H7 (cell line): ENCODE measurements at regions not wholly inside any gene's neighbourhood (a gene's known extent, or its start where the extent isn't known, plus 50 kb on each side); places are given as distances from the start of the nearest gene placed in this dataset.
"Not testable (repeated sequence)": the region's sequence is repeated elsewhere in the genome, so short reads cannot be mapped to it uniquely, and the experiment has no call there.

Source experiments
- DNase-seq: peaks from one replicate; pipeline ENCODE4 v3.0.0; 2012
- H3K27me3 ChIP-seq: 2 replicates; pipeline ENCODE4 v1.6.0; 2011; ENCODE audit warnings: mild to moderate bottlenecking, low read length; ENCODE audit not compliant: control insufficient read depth, insufficient read depth
- H3K36me3 ChIP-seq: replicated peaks from 2 replicates; pipeline ENCODE4 v1.5.1; 2011; ENCODE audit warnings: low read length; ENCODE audit not compliant: control insufficient read depth, insufficient read depth
- H3K4me3 ChIP-seq: 2 replicates; pipeline ENCODE4 v1.5.1; 2011; ENCODE audit warnings: low read depth, mild to moderate bottlenecking, control low read depth, low read length, moderate library complexity; ENCODE audit not compliant: insufficient read depth

DNA sequence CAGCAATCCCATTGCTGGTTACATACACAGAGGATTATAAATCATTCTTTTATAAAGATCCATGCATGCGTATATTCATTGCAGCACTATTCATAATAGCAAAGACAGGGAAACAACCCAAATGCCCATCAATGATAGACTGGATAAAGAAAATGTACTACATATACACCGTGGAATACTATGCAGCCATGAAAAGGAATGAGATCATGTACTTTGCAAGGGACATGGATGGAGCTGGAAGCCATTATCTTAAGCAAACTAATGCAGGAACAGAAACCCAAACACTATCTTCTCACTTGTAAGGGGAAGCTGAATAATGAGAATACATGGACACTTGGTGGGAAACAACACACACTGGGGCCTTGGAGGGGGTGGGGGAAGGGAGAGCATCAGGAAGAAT lies 529.7 kb downstream of the TBC1D32 start:
- H3K36me3 ChIP-seq: no peaks in the 10 kb centered on the region
- no peak for DNase-seq
- no peak overlapping the region for H3K4me3 ChIP-seq
- H3K27me3 ChIP-seq: no peaks in the 10 kb centered on the region

DNA sequence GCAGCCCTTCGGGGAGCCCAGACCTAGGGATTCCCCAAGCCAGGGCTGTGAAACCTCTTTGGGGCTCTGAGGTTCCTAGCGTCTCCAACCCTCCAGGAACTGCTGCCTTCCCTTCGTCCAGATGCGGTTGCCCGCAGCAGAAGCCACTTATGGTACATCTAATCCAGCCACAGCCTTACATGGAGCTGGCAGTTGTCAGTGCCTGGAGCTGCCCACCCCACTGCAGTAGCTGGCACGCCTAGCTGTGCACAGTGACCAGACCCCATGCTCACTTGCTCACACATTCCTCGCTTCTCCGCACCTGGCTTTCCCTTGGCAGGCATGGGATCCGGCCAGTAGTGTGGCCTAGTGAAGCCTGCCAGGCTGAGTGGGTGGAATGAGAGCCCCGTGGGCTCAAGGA lies 547.6 kb downstream of the TBC1D32 start:
- no peaks in the 10 kb centered on the region for H3K36me3 ChIP-seq
- H3K4me3 ChIP-seq: no peak overlapping the region
- no peaks in the 10 kb centered on the region for H3K27me3 ChIP-seq
- no peak for DNase-seq

DNA sequence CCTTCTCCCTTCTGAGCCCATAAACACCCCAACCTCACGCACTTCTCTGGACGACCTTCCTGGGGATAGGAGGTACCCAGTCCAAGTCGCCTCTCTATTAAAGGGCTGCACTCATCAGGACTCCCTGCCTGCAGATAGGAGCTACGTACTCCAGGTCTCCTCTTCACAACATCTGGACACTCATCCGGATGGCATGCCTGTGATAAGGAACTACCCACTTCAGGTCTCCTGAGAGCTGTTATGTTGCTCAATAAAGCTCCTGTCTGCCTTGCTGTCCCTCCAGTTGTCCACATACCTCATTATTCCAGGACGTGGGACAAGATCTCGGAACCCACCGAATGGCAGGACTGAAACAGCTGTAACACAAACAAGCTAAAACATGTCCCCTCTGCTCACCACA lies 548.0 kb downstream of the TBC1D32 start:
- no peak overlapping the region for H3K4me3 ChIP-seq
- no peak for DNase-seq
- H3K27me3 ChIP-seq: no peaks in the 10 kb centered on the region
- no peaks in the 10 kb centered on the region for H3K36me3 ChIP-seq

DNA sequence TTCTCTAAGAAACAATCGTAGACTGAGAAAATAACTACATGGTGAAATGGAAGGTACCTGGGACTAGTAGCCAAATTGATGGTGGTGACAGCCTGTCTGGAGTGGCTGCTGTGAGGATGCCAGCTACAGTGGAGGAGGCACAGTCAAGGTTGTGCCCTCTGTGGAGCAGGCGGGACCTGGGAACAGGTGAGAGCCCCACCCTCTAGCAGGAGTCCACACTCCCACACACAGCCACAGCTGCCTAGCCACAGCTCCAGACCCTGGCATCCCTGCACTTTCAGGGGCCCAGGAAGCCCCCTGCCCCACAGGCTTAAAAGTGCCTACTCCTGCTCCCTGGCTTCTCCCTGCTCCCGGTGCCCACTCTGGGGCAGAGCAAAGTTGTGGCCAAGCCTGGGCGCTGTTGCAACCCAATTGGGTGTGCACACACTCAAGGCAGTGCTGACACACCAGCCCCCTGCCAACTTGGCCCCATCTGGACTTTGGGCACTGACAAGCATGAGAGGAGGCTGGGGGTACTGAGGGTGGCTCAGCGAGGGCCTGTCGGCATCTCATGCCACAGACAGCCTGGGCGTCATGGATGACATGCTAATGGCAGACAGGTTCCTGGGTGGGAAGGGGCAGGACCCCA lies 548.7 kb downstream of the TBC1D32 start:
- H3K27me3 ChIP-seq: no peaks in the 10 kb centered on the region
- H3K4me3 ChIP-seq: no peak overlapping the region
- no peaks in the 10 kb centered on the region for H3K36me3 ChIP-seq
- DNase-seq: no peak

DNA sequence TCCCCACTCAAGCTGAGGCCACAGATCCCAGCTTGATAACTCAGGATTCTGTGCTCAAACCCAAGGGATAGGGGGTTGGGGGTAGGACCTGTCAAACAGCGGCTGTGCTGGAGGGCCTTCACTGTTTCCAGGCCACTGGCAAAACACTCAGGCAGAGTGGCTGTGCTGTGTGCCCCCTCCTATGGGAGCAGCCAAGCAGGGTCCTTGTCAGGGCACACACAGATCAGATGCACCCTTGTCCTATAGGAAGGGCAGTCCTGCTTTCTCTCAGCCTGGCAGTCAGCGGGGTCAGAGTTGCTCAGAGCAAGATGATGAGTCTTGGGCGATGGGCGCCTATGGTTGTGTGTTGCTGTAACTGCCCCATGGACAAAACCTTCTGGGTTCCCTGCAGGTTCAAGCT lies 554.8 kb downstream of the TBC1D32 start:
- no peaks in the 10 kb centered on the region for H3K27me3 ChIP-seq
- H3K4me3 ChIP-seq: no peak overlapping the region
- no peak for DNase-seq
- no peaks in the 10 kb centered on the region for H3K36me3 ChIP-seq

DNA sequence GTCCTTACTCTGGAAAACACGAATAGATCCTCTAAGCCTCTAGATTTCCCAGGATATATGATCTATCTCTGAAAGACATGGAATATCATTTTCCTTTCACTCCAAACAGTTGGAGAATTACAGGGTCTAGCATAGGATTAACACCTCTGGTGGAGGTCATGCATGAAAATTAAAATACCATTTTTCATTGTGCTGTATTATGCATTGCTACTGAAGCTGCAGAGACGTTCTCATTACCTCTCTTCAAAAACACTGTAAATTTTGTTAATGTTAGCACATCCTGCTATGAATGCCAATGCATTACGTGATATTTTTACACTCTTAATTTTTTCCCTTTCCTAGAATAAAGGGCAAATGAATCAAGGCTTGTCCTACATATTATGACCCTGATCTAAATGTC lies 558.6 kb downstream of the TBC1D32 start:
- no peak for DNase-seq
- H3K4me3 ChIP-seq: no peak overlapping the region
- no peaks in the 10 kb centered on the region for H3K27me3 ChIP-seq
- H3K36me3 ChIP-seq: no peaks in the 10 kb centered on the region

DNA sequence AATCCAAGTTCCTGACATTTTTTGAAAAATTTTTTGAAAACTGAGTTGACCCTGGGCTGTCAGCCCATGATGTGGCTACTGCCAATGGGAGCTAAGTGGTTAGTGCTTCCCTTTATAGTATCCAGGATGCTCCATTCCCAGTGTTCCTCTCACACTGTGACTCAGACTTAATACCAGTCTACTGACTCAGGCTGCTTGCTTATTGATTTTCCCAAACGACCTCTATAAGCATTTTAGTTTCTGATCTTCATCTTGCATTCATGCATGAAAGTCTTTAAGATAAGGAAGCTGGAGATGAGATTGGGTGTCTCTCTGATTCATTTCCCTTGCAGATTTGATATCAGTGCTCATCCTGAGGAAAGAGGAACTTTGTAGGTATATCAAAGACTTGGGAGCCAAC lies 560.0 kb downstream of the TBC1D32 start:
- H3K36me3 ChIP-seq: no peaks in the 10 kb centered on the region
- DNase-seq: no peak
- no peak overlapping the region for H3K4me3 ChIP-seq
- H3K27me3 ChIP-seq: no peaks in the 10 kb centered on the region

DNA sequence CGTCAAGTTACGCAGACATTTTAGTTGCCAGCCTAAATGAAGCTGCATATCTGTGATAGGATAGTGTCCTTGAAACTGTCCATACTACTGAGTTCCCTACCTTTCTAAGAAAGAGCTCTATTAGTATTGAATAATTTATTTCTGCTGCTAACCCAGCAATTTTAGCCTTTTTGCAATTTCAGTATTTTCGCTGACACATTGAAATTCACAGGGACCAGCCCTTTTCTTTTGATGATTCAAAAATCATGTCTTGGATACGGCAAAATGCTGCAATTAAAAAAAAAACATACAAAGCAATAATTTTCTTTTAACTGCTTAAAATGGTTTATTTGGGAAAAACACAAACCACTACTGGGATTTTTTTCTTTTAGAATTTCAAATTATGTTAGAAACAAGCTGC lies 563.3 kb downstream of the TBC1D32 start:
- H3K27me3 ChIP-seq: no peaks in the 10 kb centered on the region

DNA sequence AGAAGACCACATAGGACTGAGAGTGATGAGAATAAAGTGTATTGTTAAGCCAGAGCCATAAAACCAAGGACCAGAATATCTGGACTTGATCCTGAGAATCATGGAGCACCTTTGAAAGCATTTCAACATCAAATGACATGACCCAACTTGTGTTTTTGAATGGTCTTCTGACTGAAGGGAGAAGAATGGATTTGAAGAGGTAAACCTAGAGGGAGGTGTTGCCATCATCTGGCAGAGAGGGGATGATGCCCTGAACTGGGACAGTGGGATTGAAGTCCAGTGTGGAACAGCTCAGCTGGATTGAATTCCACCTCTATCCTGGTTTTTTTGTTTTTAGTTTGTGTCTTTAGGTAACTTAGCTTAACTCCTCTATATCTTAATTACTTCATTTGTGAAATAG lies 570.0 kb downstream of the TBC1D32 start:
- DNase-seq: peak; percentile 37

More for the DNA sequence above, 563.3 kb downstream of the TBC1D32 start:
- no peak for DNase-seq
- no peak overlapping the region for H3K4me3 ChIP-seq
- H3K36me3 ChIP-seq: no peaks in the 10 kb centered on the region

DNA sequence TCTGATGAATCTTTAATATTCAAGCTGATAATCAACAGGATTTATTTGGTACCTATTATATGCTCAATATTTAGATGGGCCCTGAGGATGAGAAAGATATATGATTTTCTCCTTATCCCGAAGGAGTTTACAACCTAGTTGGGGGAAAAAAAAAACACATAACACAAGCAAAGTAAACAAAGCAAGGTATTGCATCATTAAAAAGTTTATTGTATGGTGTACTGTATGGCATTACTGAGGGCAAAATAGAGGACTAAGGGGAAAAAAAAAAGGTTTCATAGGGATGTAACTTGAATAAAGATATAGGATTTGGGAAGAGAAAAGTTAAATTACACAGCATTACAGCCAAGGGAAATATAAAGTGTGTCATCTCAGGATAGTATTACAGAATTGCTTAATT lies 574.7 kb downstream of the TBC1D32 start:
- Histone ChIP-seq H3K36me3 (no peaks in the 10 kb centered on the region), H3K4me3 (no peak overlapping the region), H3K27me3 (no peaks in the 10 kb centered on the region)
- no peak for DNase-seq

More for the DNA sequence above, 570.0 kb downstream of the TBC1D32 start:
- H3K27me3 ChIP-seq: no peaks in the 10 kb centered on the region
- H3K4me3 ChIP-seq: no peak overlapping the region
- no peaks in the 10 kb centered on the region for H3K36me3 ChIP-seq

DNA sequence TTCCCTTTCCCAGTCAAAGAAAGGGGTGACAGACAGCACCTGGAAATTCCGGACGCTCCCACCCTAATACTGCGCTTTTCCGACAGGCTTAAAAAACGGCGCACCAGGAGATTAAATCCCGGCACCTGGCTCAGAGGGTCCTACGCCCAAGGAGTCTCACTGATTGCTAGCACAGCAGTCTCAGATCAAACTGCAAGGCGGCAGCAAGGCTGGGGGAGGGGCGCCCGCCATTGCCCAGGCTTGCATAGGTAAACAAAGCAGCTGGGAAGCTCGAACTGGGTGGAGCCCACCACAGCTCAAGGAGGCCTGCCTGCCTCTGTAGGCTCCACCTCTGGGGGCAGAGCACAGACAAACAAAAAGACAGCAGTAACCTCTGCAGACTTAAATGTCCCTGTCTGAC lies 585.7 kb downstream of the TBC1D32 start:
- peak overlapping the region; percentile 17; the same call in 1 of the 2 replicates for H3K4me3 ChIP-seq
- not testable (repeated sequence) for H3K27me3 ChIP-seq, H3K36me3 ChIP-seq, DNase-seq

DNA sequence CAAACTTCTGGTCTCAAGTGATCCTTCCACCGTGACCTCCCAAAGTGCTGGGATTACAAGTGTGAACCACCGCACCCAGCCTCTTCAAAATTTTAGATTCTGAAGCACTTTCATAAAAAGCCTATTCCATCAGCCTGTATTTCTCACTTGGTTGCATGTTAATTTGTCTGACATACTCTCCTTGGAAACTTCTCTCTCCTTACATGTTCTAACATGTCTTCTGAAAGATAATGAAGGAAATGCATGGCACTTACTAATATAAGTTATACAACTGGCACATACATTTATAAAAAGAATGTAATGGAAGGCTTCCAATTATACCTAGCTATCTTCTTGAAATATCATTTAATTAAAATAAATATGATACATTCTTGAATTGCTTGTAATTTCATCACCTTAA lies 597.5 kb downstream of the TBC1D32 start:
- Histone ChIP-seq H3K36me3 (no peaks in the 10 kb centered on the region), H3K4me3 (no peak overlapping the region), H3K27me3 (no peaks in the 10 kb centered on the region)
- no peak for DNase-seq

DNA sequence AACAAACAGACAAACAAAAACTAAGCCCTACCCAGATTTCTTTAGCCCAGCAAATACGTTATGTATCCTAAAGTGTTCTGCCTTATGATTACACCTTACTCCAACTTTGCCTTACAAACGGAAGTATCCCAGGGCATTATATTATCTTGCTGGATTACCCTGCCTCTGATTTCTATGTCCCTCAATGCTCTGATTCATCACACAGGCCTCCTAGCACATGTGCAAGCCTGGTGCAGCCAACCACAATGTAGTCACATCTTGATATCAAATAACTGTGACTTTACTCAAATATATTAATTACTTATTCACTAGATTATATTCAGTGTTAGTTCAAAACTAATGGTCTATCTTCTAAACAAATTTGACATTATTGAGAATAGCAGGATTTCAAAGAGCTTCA lies 598.6 kb downstream of the TBC1D32 start:
- Histone ChIP-seq H3K36me3 (no peaks in the 10 kb centered on the region), H3K27me3 (no peaks in the 10 kb centered on the region), H3K4me3 (no peak overlapping the region)
- DNase-seq: no peak

DNA sequence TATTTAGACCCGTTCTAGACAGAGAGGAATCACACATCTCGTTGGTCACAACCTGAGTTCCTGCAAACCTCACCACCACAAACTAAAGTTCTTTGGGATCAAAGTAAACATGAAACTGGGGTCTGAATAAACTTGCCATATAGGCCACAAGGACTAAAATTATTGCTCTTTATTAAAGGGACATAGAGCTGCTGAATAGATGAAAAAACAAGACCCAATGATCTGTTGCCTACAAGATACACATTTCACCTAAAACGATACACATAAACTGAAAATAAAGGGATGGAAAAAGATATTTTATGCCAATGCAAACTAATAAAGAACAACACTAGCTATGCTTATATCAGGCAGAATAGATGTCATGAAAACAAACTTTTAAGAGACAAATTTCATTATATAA lies 623.0 kb downstream of the TBC1D32 start:
- no peaks in the 10 kb centered on the region for H3K36me3 ChIP-seq
- no peaks in the 10 kb centered on the region for H3K27me3 ChIP-seq
- H3K4me3 ChIP-seq: no peak overlapping the region
- DNase-seq: no peak

DNA sequence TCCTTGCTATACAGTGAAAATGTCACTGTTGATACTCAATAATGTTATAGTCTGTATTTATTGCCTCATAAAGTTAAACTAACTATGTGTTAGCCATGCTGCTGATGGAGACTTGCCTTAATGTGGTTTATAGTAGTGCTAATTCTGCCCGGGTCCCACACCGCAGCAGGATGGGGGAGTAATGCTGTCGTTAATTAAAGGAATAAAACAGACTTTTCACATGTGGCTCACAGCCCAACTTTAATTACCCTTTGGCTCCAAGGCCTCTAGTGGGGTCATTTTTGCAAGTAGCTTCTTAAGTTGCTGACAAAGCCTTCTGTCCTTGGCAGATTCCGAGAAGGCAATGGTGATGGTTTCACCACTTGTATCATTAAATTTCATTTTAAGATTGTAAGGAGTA lies 634.3 kb downstream of the TBC1D32 start:
- H3K4me3 ChIP-seq: no peak overlapping the region
- no peak for DNase-seq
- H3K36me3 ChIP-seq: no peaks in the 10 kb centered on the region
- no peaks in the 10 kb centered on the region for H3K27me3 ChIP-seq

DNA sequence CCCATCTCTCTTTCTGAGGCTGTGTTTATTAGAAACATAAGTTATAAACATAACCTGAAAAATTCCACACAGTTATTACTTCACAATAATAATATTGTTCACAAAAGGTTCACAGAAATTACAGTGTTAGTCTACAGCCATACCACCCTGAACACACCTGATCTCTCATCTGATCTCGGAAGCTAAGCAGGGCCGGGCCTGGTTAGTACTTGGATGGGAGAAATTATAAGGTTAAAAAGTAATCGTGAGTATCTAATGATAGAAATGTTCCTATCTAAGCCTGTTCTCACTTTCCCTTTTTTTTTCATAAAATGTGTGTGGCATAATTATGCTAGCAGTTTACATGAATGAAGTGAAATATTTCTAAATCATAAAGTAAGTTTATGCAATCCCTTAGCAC lies 647.8 kb downstream of the TBC1D32 start:
- no peak for DNase-seq
- Histone ChIP-seq H3K27me3 (no peaks in the 10 kb centered on the region), H3K4me3 (no peak overlapping the region), H3K36me3 (no peaks in the 10 kb centered on the region)
